ENCODE measurements at regions not wholly inside any gene's neighbourhood (a gene's known extent, or its start where the extent isn't known, plus 50 kb on each side); places are given as distances from the start of the nearest gene placed in this dataset.
"Not testable (repeated sequence)": the region's sequence is repeated elsewhere in the genome, so short reads cannot be mapped to it uniquely, and the experiment has no call there.

GRCh38 chr4:114302472-114302871 is 296.1 kb upstream of the UGT8 start:
- no peak overlapping the region for H3K4me3 ChIP-seq (ENCODE audit: low read length)
- TF ChIP-seq ZNF274 (IDR thresholded peaks at IDR 0.05; ENCODE audit: low read depth, low read length): no peak

DNA sequence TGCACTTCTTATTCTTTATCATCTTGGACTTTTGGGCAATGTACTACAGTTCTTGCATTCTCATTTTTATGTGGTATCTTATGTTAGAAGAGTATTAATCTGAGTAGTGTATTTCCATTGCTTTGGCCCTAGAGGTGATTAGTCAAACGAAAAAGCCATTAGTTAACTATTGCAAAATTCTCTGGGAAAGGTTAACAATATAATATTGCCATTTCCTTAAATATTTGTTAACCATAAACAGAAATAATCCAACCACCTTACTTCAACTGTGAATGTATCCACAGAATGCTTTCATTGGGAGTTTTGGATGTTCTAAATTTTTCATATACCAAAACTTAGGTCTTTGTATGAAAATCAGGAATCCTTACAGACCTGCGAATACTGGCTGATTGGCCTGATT is 294.6 kb upstream of the UGT8 start:
- TF ChIP-seq ZNF274 (IDR thresholded peaks at IDR 0.05; ENCODE audit: low read depth, low read length): no peak
- no peak overlapping the region for H3K4me3 ChIP-seq (ENCODE audit: low read length)

GRCh38 chr4:114304567-114304966 is 294.0 kb upstream of the UGT8 start:
- H3K4me3 ChIP-seq (ENCODE audit: low read length): no peak overlapping the region
- TF ChIP-seq ZNF274 (IDR thresholded peaks at IDR 0.05; ENCODE audit: low read depth, low read length): no peak

GRCh38 chr4:114306946-114307345 is 291.7 kb upstream of the UGT8 start:
- no peak for TF ChIP-seq ZNF274 (IDR thresholded peaks at IDR 0.05; ENCODE audit: low read depth, low read length)
- H3K4me3 ChIP-seq (ENCODE audit: low read length): no peak overlapping the region

- no peak for TF ChIP-seq ZNF274 (IDR thresholded peaks at IDR 0.05; ENCODE audit: low read depth, low read length)
- no peak overlapping the region for H3K4me3 ChIP-seq (ENCODE audit: low read length)
Measured at GRCh38 chr4:114310296-114310925, 288.2 kb upstream of the UGT8 start.

GRCh38 chr4:114311787-114312186 is 286.8 kb upstream of the UGT8 start:
- no peak for TF ChIP-seq ZNF274 (IDR thresholded peaks at IDR 0.05; ENCODE audit: low read depth, low read length)
- no peak overlapping the region for H3K4me3 ChIP-seq (ENCODE audit: low read length)

- no peak for TF ChIP-seq ZNF274 (IDR thresholded peaks at IDR 0.05; ENCODE audit: low read depth, low read length)
Measured at GRCh38 chr4:114312338-114312737, 286.3 kb upstream of the UGT8 start.

DNA sequence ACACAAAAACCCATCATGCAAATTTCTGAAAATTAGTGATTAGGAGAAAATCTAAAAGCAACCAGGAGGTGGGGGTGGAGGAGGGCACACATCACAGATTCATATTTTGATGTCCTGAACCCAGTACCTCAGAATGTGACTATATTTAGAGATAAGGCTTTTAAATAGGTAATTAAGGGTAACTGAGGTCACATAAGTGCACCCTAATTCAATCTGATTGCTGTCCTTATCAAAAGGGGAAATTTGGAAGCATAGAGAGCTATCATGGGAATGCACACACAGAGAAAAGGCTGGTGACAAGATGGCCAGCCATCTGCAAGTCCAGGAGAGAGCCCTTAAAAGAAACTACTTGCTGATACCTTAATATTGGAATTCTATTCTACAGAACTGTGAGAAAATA is 281.8 kb upstream of the UGT8 start:
- no peak overlapping the region for H3K4me3 ChIP-seq (ENCODE audit: low read length)
- TF ChIP-seq ZNF274 (IDR thresholded peaks at IDR 0.05; ENCODE audit: low read depth, low read length): no peak

More at GRCh38 chr4:114312338-114312737, 286.3 kb upstream of the UGT8 start:
- no peak overlapping the region for H3K4me3 ChIP-seq (ENCODE audit: low read length)

GRCh38 chr4:114317564-114317963 is 281.0 kb upstream of the UGT8 start:
- H3K4me3 ChIP-seq (ENCODE audit: low read length): no peak overlapping the region
- TF ChIP-seq ZNF274 (IDR thresholded peaks at IDR 0.05; ENCODE audit: low read depth, low read length): no peak

DNA sequence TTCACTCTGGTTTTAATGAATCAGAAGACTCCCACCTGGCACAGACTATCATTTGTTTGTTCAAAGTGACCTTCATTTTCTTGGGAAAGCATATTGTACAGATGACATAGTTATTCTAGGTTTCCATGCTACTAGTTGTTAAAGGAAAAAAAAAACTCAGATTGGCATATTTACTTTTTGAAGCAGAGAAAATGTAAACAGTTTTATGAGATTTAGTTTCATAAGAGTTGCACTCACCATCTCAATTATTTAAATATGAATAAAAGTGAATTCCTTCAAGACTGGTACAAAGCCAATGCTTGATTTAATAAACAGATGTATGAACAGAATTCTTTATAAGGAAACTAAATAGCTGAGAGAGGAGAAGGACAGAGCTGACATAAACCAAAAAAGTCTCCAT is 280.3 kb upstream of the UGT8 start:
- no peak for TF ChIP-seq ZNF274 (IDR thresholded peaks at IDR 0.05; ENCODE audit: low read depth, low read length)
- no peak overlapping the region for H3K4me3 ChIP-seq (ENCODE audit: low read length)

DNA sequence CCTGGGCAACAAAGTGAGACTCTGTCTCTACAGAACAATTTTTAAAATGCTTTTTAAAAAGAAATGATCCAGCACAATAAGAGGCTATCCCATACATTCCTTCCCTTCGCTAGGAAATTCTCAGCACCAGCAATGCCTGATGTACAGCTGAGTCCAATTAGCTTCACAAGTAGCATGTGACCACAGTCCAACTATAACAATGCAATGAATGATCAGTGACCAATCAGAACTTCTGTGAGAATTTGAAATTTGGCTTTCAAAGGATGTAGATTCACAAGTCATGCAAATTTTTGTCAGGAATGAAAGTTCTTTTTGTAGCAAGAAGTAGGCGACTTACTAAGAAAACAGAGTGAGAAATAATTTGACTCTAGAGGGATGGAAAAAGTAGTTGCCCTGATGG is 278.5 kb upstream of the UGT8 start:
- H3K4me3 ChIP-seq (ENCODE audit: low read length): no peak overlapping the region
- no peak for TF ChIP-seq ZNF274 (IDR thresholded peaks at IDR 0.05; ENCODE audit: low read depth, low read length)

- TF ChIP-seq ZNF274 (IDR thresholded peaks at IDR 0.05; ENCODE audit: low read depth, low read length): no peak
- H3K4me3 ChIP-seq (ENCODE audit: low read length): no peak overlapping the region
Measured at GRCh38 chr4:114321366-114321765, 277.2 kb upstream of the UGT8 start.

DNA sequence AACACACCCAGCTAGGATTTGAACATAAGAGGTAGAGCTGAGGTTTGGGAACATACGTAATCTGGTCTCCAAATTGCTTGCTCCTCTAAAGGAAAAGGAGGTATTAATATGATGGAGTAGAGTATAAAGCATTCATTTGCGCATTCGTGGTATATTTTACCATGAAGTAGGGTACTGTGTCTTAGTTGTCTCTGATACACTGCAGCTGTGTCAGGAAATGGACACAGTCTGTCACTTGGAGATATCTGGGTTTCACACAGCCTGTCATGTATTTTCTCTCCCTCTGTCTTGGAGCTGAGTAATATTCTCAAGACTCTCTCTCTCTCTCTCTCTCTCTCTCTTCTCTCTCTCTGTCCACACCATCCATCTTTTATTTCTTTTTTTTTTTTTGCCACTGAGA is 274.8 kb upstream of the UGT8 start:
- no peak for TF ChIP-seq ZNF274 (IDR thresholded peaks at IDR 0.05; ENCODE audit: low read depth, low read length)
- no peak overlapping the region for H3K4me3 ChIP-seq (ENCODE audit: low read length)

- TF ChIP-seq ZNF274 (IDR thresholded peaks at IDR 0.05; ENCODE audit: low read depth, low read length): no peak
- H3K4me3 ChIP-seq (ENCODE audit: low read length): no peak overlapping the region
Measured at GRCh38 chr4:114326358-114326757, 272.2 kb upstream of the UGT8 start.

- no peak for TF ChIP-seq ZNF274 (IDR thresholded peaks at IDR 0.05; ENCODE audit: low read depth, low read length)
- no peak overlapping the region for H3K4me3 ChIP-seq (ENCODE audit: low read length)
Measured at GRCh38 chr4:114332119-114332518, 266.5 kb upstream of the UGT8 start.

- H3K4me3 ChIP-seq (ENCODE audit: low read length): not testable (repeated sequence)
Measured at GRCh38 chr4:114334363-114334762, 264.2 kb upstream of the UGT8 start.
